ENCODE measurements at regions not wholly inside any gene's neighbourhood (a gene's known extent, or its start where the extent isn't known, plus 50 kb on each side); places are given as distances from the start of the nearest gene placed in this dataset.

GRCh38 chr11:96885405-96885804 is 495.6 kb downstream of the JRKL start:
- H3K4me2 ChIP-seq (ENCODE audit: control insufficient read depth, extremely low read depth, insufficient read depth, low read depth, low read length), result no peak overlapping the region
- no peak for DNase-seq (ENCODE audit: low read depth, low spot score)
- dilution Hi-C loops (cut with MboI; ENCODE audit: extremely low pct_ligation_motif_present, low sequenced_read_pairs), result no loop called here
- no peaks in the 10 kb centered on the region for H4K20me1 ChIP-seq (ENCODE audit: control insufficient read depth, extremely low read depth, insufficient read depth, low read length)
- H2AFZ ChIP-seq (ENCODE audit: control insufficient read depth, low read length), result no peak overlapping the region
- H3K9ac ChIP-seq (ENCODE audit: control insufficient read depth, extremely low read depth, insufficient read depth, low read length), result no peak overlapping the region
- no peak overlapping the region for H3K27ac ChIP-seq (ENCODE audit: control insufficient read depth, insufficient read depth, low read length)
- no peaks in the 10 kb centered on the region for H3K9me3 ChIP-seq (ENCODE audit: control insufficient read depth, low read depth, low read length)
- TF ChIP-seq CTCF (optimal IDR thresholded peaks at IDR 0.05 in 1 of 3, IDR thresholded peaks at IDR 0.05 in 1 of 3, conservative IDR thresholded peaks at IDR 0.05 in 1 of 3; ENCODE audit: extremely low read depth in 1 of 3, insufficient read depth in 2 of 3, low read length in 3 of 3) (no peak), EZH2 (IDR thresholded peaks at IDR 0.05; ENCODE audit: low read length) (no peak)
- FAIRE-seq, result no peak
- H3K4me3 ChIP-seq (ENCODE audit: control insufficient read depth in 2 of 3, extremely low read depth in 1 of 3, insufficient read depth in 2 of 3, low read depth in 1 of 3, low read length in 3 of 3), result no peak overlapping the region
- H3K27me3 ChIP-seq (ENCODE audit: control insufficient read depth, extremely low read depth, insufficient read depth, low read length), result no peaks in the 10 kb centered on the region
- H3K4me1 ChIP-seq (ENCODE audit: control insufficient read depth, extremely low read depth, insufficient read depth, low read length), result no peaks in the 10 kb centered on the region
- no peaks in the 10 kb centered on the region for H3K36me3 ChIP-seq (ENCODE audit: control insufficient read depth in 2 of 2, extremely low read depth in 1 of 2, insufficient read depth in 2 of 2, low read length in 2 of 2)
- H3K9me1 ChIP-seq (ENCODE audit: control insufficient read depth, extremely low read depth, insufficient read depth, low read length), result no peaks in the 10 kb centered on the region
- H3K79me2 ChIP-seq (ENCODE audit: control insufficient read depth, insufficient read depth, low read length), result no peaks in the 10 kb centered on the region

- Histone ChIP-seq H4K20me1 (ENCODE audit: control insufficient read depth, extremely low read depth, insufficient read depth, low read length) (no peaks in the 10 kb centered on the region), H3K27ac (ENCODE audit: control insufficient read depth, insufficient read depth, low read length) (no peak overlapping the region), H3K36me3 (ENCODE audit: control insufficient read depth in 2 of 2, extremely low read depth in 1 of 2, insufficient read depth in 2 of 2, low read length in 2 of 2) (no peaks in the 10 kb centered on the region), H3K4me2 (ENCODE audit: control insufficient read depth, extremely low read depth, insufficient read depth, low read depth, low read length) (no peak overlapping the region), H3K79me2 (ENCODE audit: control insufficient read depth, insufficient read depth, low read length) (no peaks in the 10 kb centered on the region), H3K9me1 (ENCODE audit: control insufficient read depth, extremely low read depth, insufficient read depth, low read length) (no peaks in the 10 kb centered on the region), H3K4me3 (ENCODE audit: control insufficient read depth in 2 of 3, extremely low read depth in 1 of 3, insufficient read depth in 2 of 3, low read depth in 1 of 3, low read length in 3 of 3) (no peak overlapping the region), H3K9ac (ENCODE audit: control insufficient read depth, extremely low read depth, insufficient read depth, low read length) (no peak overlapping the region), H2AFZ (ENCODE audit: control insufficient read depth, low read length) (no peak overlapping the region), H3K9me3 (ENCODE audit: control insufficient read depth, low read depth, low read length) (no peaks in the 10 kb centered on the region), H3K4me1 (ENCODE audit: control insufficient read depth, extremely low read depth, insufficient read depth, low read length) (no peaks in the 10 kb centered on the region), H3K27me3 (ENCODE audit: control insufficient read depth, extremely low read depth, insufficient read depth, low read length) (no peaks in the 10 kb centered on the region)
- TF ChIP-seq EZH2 (IDR thresholded peaks at IDR 0.05; ENCODE audit: low read length) (no peak), CTCF (optimal IDR thresholded peaks at IDR 0.05 in 1 of 3, IDR thresholded peaks at IDR 0.05 in 1 of 3, conservative IDR thresholded peaks at IDR 0.05 in 1 of 3; ENCODE audit: extremely low read depth in 1 of 3, insufficient read depth in 2 of 3, low read length in 3 of 3) (no peak)
- FAIRE-seq (no peak), DNase-seq (ENCODE audit: low read depth, low spot score) (no peak)
- dilution Hi-C loops (cut with MboI; ENCODE audit: extremely low pct_ligation_motif_present, low sequenced_read_pairs), result no loop called here
These were observed 496.1 kb downstream of the JRKL start for GRCh38 chr11:96885912-96886311.
